Pulmonary artery endothelial cell (primary cell): ENCODE measurements at regions not wholly inside any gene's neighbourhood (a gene's known extent, or its start where the extent isn't known, plus 50 kb on each side); places are given as distances from the start of the nearest gene placed in this dataset.

Experiments used
- DNase-seq: peaks from one replicate; pipeline ENCODE4 v3.0.0-alpha.2; 2011; ENCODE audit warnings: low read depth, low spot score

DNA sequence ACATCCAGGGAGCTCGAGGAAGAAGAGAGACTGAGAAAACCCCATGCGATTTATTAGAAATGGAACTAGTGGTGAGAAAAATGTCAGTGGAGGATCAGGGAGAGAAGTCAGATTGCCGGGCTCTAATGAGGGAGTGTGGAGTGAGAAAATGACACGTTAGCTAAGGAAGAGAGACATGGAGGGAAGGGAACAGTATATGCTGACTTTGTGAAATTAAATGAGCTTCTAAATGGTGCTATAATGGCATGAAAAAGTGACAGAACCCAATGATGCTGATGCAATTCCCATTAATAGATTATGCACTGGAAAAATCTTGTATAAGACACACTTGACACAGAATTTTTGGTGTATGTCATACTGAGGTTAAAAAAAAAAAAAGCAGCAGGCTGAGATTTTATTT, 112.6 kb downstream of the HSPH1 start:
- DNase-seq: no peak

DNA sequence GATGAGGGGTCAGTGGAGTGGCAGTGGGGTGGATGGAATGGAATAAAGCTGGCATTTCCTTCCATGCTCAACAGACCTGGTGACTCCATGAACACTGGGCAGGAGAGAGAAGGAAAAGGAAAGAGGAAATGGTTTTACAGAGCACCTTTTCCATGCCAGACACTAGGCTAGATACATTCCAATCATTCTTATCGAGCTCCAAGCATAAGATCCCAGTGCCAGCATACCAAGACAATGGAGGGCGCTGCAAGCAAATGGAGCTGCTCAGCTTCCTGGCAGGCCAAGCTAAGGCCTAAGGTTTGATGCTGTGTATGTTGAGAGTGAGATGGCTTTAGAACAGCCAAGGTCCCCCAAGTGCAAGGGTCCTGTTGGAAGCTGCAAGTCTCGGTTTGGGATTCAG, 113.2 kb downstream of the HSPH1 start:
- peak; percentile 19 for DNase-seq

GRCh38 chr13:31046711-31047279, 114.3 kb downstream of the TEX26 start:
- no peak for DNase-seq

DNA sequence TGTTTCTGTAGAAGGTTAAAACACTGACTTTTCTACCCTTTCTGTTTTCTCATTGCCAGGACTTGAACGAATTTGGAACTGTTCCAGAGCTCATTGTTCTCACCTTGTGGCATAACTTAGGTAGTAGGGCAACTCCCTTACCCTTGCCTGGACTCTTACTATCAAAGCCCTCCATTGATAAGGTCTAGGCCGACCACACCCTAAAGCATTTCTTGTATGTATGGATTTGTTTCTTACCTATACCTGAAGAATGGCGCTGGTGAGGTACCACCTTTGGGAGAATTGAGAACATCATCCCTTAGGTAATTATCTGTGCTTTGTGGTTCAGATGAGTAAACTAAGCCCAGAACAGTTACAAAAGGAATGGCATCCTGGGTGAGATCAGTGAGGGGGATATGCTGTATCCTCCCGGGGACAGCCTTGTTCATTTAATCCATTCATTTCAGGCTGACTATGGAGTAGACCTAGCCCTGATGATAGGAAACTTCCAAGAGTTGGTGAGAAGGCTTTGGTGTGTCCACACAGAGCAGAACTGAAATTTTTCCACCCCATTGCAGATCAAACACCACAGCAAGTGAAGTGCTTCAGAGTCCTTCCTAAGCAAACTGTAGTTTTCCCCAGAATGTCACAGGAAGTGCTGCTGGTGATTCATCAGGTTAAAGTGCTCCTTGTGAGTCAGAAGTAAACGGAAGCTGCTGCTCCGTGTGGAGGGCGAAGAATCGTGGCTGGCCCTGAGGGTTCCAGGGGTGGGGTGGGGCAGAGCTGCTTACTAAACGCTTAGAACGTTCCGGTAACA, 113.0 kb downstream of the TEX26 start:
- peak; percentile 90 for DNase-seq

DNA sequence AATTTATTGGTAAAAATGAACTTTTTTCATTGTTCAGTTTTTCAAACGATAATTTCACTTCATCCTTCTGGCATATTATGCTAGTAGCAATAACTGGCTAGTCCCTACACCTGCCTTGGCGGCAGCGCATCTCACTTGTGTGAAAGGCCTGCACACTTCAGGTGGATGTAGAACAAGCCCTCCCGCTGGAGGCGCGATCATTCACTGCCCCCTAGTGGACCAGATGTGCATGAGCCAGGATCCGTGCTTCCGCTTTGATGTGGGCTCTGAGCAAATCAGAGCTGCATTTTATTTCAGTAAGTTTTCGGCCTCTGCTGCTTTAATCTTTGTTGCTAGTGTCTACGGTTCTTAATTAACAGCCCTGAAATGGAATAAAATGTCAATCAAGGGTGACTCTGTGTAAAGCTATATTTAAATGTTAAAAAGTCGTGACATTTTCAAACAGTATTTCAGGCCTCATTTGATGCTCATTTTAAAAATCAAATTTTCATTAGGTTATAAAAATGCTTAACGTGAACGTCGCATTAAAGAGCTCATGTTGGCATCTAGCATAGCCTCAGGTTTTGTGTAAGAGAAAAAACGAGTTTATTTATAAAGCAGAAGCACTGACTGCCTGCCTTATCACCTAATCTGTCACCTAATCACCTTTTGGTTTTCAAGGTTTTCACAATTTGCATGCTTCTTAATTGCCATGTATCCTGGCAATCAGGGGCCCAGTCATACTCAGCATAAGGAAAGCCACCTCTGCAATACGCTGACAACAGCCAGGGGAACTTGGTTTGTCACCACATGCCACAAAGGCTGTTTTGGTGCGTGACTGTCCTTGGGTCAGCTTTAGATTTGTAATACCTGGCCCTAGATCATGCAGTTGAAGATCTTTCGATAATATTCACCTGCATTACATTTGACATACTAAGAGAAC, 112.2 kb downstream of the TEX26 start:
- DNase-seq: peak; percentile 30

DNA sequence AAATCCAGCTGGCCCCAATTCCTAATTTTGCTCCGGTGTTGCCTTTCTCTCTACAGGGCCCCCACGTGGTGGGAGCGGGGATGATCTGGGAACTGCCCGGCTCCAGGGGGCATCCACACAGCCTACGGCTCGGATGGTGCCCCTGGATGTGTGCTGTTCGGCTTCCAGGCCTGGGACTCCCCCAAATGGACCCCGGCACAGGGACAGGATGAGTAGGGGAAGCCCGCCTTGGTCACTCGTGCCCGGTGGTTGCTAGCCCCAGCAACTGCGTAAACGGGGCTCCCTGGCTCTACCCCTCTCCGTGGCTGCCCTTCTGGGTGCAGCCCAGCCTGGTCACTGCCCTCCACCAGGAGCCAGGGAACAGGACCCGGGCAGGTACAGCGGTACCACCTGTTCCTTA, 111.5 kb downstream of the TEX26 start:
- DNase-seq: no peak

DNA sequence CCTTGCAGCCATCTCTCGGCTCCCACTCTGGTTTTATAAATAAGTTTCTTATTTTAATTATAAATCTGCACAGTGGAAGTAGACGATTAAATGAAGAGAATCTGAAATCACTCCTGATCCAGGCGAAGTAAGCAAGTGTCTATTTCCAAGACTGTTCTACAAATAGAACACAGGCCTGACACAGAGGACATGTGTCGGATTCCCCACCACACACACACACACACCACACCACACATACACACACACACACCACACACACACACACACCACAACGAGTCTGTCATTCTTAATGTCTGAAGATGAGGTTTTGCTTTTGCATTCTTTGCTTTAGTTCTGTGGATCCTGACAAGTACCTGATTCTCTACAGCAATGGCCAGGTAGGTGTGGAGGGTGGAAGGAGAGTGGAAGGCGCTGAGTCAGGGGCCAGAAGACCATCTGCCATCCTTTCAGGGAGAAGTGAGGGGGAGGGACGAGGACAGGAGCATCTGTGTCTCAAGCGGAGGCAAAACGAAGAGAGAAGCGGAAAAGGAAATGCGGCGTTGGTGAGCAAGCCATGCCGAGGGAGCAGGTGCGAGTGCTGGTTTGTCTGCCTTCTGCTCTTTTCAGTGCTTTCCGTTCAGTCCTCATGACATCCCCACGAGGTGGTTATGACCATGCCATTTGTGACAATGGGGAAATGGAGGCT, 110.2 kb downstream of the TEX26 start:
- no peak for DNase-seq

- no peak for DNase-seq
These were observed 109.6 kb downstream of the TEX26 start for GRCh38 chr13:31042049-31042448.

- no peak for DNase-seq
These were observed 106.5 kb downstream of the TEX26 start for GRCh38 chr13:31038834-31039552.

- DNase-seq: no peak
These were observed 105.5 kb downstream of the TEX26 start for GRCh38 chr13:31037874-31038500.

GRCh38 chr13:31036731-31037695, 104.6 kb downstream of the TEX26 start:
- DNase-seq: no peak

DNA sequence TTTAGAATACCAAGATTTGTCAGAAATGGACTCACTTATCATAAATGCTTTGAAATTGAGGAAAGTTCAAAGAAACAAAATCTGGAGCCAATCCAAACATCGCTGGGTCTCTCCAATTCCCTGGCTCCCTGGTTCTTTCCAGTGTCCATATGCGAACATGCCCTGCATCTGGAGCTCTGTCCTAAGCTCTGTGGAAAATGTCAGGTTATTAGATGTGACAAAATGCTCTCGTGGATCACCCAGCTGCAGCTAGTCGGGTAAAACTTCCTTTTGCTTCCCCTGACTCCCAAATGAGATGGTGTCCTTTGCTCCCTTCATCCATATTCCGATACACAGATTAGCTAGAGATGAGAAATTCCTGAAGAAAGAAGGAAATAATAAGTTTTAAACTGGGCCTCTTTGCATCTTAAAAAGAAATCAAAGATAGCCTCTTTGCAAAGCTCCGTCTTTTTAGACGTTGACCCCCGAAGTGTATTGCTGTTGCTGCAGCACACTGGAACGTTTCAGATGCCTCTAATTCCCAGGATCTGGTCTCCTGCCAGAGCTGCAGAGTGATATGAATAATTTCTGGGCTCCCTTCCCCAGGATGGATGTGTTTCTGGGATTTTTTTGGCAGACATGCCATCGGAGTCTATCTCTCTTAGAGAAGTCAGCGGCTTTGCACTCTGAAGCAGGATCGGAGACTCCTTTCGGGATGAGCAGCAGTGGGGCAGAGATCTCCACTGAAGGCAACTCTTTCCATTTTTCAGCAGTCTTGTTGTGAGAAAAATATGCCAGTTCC, 102.9 kb downstream of the TEX26 start:
- no peak for DNase-seq

GRCh38 chr13:31032528-31033113, 100.2 kb downstream of the TEX26 start:
- no peak for DNase-seq

GRCh38 chr13:31031482-31031881, 99.0 kb downstream of the TEX26 start:
- DNase-seq: no peak

DNA sequence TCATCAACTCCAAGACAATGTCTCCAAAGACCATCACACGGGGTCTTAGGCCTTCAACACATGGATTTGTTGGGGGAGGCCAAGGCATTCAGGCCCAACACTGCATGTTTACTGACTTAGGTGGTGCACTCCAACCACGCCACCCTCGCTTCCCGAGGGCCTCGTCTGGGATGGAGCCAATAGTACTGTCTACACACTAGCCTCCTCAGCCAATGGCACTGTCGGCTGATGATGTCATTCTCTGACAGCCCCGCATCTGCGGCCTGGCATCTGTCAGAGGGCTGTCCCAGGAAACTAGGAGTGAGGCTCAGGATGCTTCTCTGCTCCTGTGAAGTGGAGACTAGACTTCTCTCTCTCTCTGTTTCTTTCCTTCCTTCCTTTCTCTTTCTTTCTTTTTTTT, 96.6 kb downstream of the TEX26 start:
- DNase-seq: no peak

- DNase-seq: no peak
These were observed 94.7 kb downstream of the TEX26 start for GRCh38 chr13:31027136-31027535.
